Immature natural killer cell (primary cell): ENCODE measurements at regions not wholly inside any gene's neighbourhood (a gene's known extent, or its start where the extent isn't known, plus 50 kb on each side); places are given as distances from the start of the nearest gene placed in this dataset.

ENCODE experiments used
- DNase-seq, 3 donors: peaks; one replicate each; pipeline ENCODE4 v3.0.0; 2022; ENCODE audit warnings: mixed read lengths in 1 of 3
- H3K27ac Mint-ChIP-seq, 6 donors: one replicate each; pipeline ENCODE4 v1.8.0; 2020; ENCODE audit warnings: mixed read lengths in 6 of 6, mild to moderate bottlenecking in 5 of 6, inconsistent platforms in 4 of 6, moderate library complexity in 3 of 6
- H3K27me3 Mint-ChIP-seq, 3 donors: one replicate each; pipeline ENCODE4 v1.8.0; 2020 to 2021; ENCODE audit warnings: low read depth in 3 of 3, mild to moderate bottlenecking in 3 of 3, mixed read lengths in 3 of 3, moderate library complexity in 3 of 3, inconsistent platforms in 1 of 3
- H3K36me3 Mint-ChIP-seq, 3 donors: one replicate each; pipeline ENCODE4 v1.8.0; 2020; ENCODE audit warnings: mixed read lengths in 3 of 3, inconsistent platforms in 2 of 3, mild to moderate bottlenecking in 2 of 3
- H3K4me1 Mint-ChIP-seq, 2 donors: one replicate each; pipeline ENCODE4 v1.8.0; 2020; ENCODE audit warnings: inconsistent platforms in 2 of 2, mild to moderate bottlenecking in 2 of 2, mixed read lengths in 2 of 2, moderate library complexity in 1 of 2
- H3K4me3 Mint-ChIP-seq, 5 donors: one replicate each; pipeline ENCODE4 v1.8.0; 2020; ENCODE audit warnings: mild to moderate bottlenecking in 5 of 5, mixed read lengths in 5 of 5, inconsistent platforms in 3 of 5, moderate library complexity in 3 of 5
- H3K9me3 Mint-ChIP-seq, 6 donors: one replicate each; pipeline ENCODE4 v1.8.0; 2020; ENCODE audit warnings: mild to moderate bottlenecking in 6 of 6, mixed read lengths in 6 of 6, inconsistent platforms in 4 of 6, moderate library complexity in 3 of 6

DNA sequence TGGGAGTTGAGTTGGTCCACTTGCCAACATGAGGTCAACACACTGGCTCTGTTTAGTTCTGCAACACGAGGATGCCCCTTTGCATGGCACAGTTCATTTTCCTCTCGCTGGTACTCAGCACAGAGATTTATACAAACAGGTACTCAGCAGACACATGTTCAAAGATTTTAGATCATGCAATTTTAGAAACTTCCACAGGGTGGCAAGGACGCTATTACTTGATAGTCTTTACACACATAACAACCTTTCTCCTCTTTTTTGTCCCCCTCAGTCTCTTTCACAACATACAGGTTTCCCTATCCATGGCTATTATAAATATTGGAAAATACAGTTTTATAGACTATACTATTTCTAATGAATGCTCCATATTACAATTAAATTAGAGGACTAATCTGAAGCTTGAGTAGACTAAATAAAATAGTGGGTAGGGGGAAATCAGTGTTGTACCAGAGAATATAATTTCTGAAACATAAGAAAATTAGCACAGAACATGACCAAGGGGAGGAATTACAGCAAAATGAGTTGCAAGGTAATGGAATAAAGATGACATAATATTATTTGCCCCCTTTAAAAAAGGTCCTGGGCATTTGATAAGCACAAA, 331.8 kb upstream of the BTBD3 start:
- peaks cover 1 to 14% (median 2%) of the 10 kb centered on the region in 6 donors for H3K9me3 Mint-ChIP-seq
- H3K4me1 Mint-ChIP-seq, result no peaks in the 10 kb centered on the region
- no peak overlapping the region for H3K4me3 Mint-ChIP-seq
- no peak for DNase-seq
- peaks cover 0 to 2% (median 2%) of the 10 kb centered on the region in 3 donors for H3K27me3 Mint-ChIP-seq
- H3K27ac Mint-ChIP-seq, result no peak overlapping the region
- H3K36me3 Mint-ChIP-seq, result no peaks in the 10 kb centered on the region

DNA sequence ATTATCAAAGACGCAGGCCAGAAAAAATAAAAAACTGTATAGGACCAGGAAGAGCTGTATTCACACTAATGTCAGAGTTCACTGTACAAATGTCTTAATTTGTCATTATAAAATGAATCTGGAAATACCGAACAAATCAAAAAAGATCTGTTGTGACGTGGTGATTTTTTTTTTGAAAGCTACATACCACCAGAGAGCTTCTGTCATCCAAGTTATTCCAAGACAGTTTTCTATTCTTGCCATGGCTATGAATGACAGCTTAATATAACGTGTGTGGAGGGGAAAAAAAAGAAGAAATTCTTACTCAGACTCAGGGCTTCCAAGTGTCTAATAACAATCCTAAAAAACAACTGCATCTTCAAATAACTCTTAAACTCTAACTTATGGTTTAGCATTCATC, 328.8 kb upstream of the BTBD3 start:
- peaks cover 0 to 4% (median 0%) of the 10 kb centered on the region in 3 donors for H3K27me3 Mint-ChIP-seq
- DNase-seq, result no peak
- no peak overlapping the region for H3K27ac Mint-ChIP-seq
- no peaks in the 10 kb centered on the region for H3K4me1 Mint-ChIP-seq
- no peaks in the 10 kb centered on the region for H3K36me3 Mint-ChIP-seq
- H3K9me3 Mint-ChIP-seq, result peaks cover 3 to 28% (median 10%) of the 10 kb centered on the region in 6 donors
- H3K4me3 Mint-ChIP-seq, result no peak overlapping the region

DNA sequence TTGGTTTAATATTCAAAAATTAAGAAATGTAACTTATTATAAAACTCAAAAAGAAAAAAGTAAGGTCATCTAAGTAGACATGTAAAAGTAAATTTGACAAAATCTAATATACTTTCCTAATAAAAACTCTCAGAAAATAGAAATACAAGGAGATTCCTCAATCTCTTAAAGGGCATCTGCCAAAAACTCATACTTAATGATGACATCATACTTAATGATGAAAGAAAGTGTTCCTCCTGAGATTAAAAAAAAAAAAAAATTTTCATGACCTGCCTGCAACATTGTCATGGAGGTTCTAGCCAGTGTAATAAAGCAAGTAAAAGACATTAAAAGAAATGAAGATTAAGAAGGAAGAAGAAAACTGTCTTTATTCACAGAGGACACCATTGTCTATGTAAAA, 325.7 kb upstream of the BTBD3 start:
- Mint-ChIP-seq H3K9me3 (peaks cover 6 to 44% (median 14%) of the 10 kb centered on the region in 6 donors), H3K4me1 (no peaks in the 10 kb centered on the region), H3K27ac (no peak overlapping the region), H3K27me3 (peaks cover 0 to 4% (median 0%) of the 10 kb centered on the region in 3 donors), H3K4me3 (no peak overlapping the region), H3K36me3 (no peaks in the 10 kb centered on the region)
- no peak for DNase-seq

DNA sequence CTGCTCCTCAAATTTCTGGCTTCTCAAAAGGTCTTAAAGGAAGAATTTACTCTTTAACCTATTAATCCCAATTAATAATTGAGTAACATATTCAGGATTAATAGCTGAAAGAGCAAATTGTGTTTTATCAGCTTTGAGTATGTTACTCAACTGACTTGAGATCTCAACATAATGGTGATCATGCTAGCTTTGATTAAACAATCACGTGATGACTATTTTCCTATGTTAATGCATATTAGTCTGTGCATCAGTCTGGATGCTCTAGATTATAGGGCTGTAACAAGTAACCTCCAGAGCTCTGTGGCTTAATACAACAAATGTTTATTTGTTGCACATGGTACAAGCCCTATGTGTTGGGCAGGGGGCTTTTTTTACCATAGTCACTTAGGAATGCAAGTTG, 313.4 kb upstream of the BTBD3 start:
- Mint-ChIP-seq H3K4me1 (no peaks in the 10 kb centered on the region), H3K27me3 (no peaks in the 10 kb centered on the region), H3K9me3 (peaks cover 5 to 43% (median 13%) of the 10 kb centered on the region in 6 donors), H3K27ac (no peak overlapping the region), H3K36me3 (no peaks in the 10 kb centered on the region), H3K4me3 (no peak overlapping the region)
- no peak for DNase-seq

DNA sequence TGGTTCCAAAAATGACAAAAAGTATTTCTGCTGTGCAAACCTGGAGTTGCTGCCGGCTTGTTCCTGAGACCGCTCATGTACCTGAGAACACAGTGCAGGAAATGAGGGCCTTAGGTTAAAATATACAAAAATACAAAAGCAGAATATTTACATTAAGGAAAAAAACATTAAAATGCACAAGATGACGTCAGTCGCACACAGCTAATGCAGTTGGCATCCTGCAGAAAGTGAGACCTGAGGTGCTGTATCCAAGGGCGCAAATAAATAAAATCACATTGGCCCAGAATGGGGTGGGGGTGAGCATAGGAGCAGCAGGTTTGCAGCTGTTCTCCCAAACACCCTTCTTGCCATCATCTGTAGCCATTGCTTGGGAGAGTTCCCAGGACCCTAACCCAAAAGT, 310.6 kb upstream of the BTBD3 start:
- Mint-ChIP-seq H3K4me3 (no peak overlapping the region), H3K36me3 (no peaks in the 10 kb centered on the region), H3K9me3 (peaks cover 3 to 48% (median 13%) of the 10 kb centered on the region in 6 donors), H3K27me3 (peaks cover 0 to 3% (median 0%) of the 10 kb centered on the region in 3 donors), H3K4me1 (no peaks in the 10 kb centered on the region), H3K27ac (no peak overlapping the region)
- no peak for DNase-seq

- no peaks in the 10 kb centered on the region for H3K36me3 Mint-ChIP-seq
- peaks cover 0 to 3% (median 0%) of the 10 kb centered on the region in 3 donors for H3K27me3 Mint-ChIP-seq
- no peaks in the 10 kb centered on the region for H3K4me1 Mint-ChIP-seq
- H3K9me3 Mint-ChIP-seq, result peaks cover 3 to 48% (median 12%) of the 10 kb centered on the region in 6 donors
- no peak overlapping the region for H3K4me3 Mint-ChIP-seq
- H3K27ac Mint-ChIP-seq, result no peak overlapping the region
- DNase-seq, result no peak
Observed at GRCh38 chr20:11608736-11609135, 309.0 kb upstream of the BTBD3 start.

GRCh38 chr20:11624704-11625103, 293.0 kb upstream of the BTBD3 start:
- Mint-ChIP-seq H3K27me3 (peaks cover 0 to 3% (median 0%) of the 10 kb centered on the region in 3 donors), H3K27ac (no peak overlapping the region), H3K4me1 (no peaks in the 10 kb centered on the region), H3K4me3 (no peak overlapping the region), H3K36me3 (no peaks in the 10 kb centered on the region), H3K9me3 (peaks cover 0 to 9% (median 4%) of the 10 kb centered on the region in 6 donors)
- no peak for DNase-seq

DNA sequence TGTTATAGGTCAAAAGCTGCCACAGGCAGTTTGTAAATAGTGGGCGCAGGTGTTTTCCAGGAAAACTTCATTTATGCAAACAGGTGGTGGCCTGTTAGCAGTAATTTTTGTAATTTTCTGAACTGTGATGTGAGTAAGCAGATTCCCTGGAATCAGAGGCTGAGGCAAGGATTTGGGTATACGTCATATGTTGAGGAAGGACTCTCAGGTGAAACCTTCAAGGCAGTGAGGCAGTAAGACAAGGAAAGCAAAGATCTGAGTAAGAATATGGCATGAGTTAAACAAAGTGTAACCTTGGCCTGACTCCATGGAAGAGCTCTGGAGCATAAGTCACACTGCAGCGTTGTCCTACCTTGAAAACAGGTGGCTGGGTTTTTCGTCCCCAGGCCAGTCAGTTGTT, 291.1 kb upstream of the BTBD3 start:
- peaks cover 0 to 1% (median 0%) of the 10 kb centered on the region in 3 donors for H3K27me3 Mint-ChIP-seq
- H3K4me3 Mint-ChIP-seq, result no peak overlapping the region
- H3K4me1 Mint-ChIP-seq, result no peaks in the 10 kb centered on the region
- peaks cover under 1 to 6% (median 4%) of the 10 kb centered on the region in 6 donors for H3K9me3 Mint-ChIP-seq
- no peak for DNase-seq
- H3K36me3 Mint-ChIP-seq, result no peaks in the 10 kb centered on the region
- H3K27ac Mint-ChIP-seq, result no peak overlapping the region

- Mint-ChIP-seq H3K27ac (no peak overlapping the region), H3K36me3 (no peaks in the 10 kb centered on the region)
Observed at GRCh38 chr20:11642866-11643265, 274.8 kb upstream of the BTBD3 start.

GRCh38 chr20:11646359-11646758, 271.3 kb upstream of the BTBD3 start:
- Mint-ChIP-seq H3K9me3 (peaks cover 3 to 27% (median 9%) of the 10 kb centered on the region in 6 donors), H3K4me3 (no peak overlapping the region), H3K27me3 (no peaks in the 10 kb centered on the region), H3K4me1 (no peaks in the 10 kb centered on the region), H3K27ac (no peak overlapping the region), H3K36me3 (no peaks in the 10 kb centered on the region)
- DNase-seq, result no peak

More at GRCh38 chr20:11642866-11643265, 274.8 kb upstream of the BTBD3 start:
- H3K27me3 Mint-ChIP-seq, result no peaks in the 10 kb centered on the region
- no peak overlapping the region for H3K4me3 Mint-ChIP-seq
- no peaks in the 10 kb centered on the region for H3K4me1 Mint-ChIP-seq
- H3K9me3 Mint-ChIP-seq, result peaks cover 0 to 31% (median 8%) of the 10 kb centered on the region in 6 donors
- DNase-seq, result no peak

GRCh38 chr20:11650566-11650965, 267.1 kb upstream of the BTBD3 start:
- H3K36me3 Mint-ChIP-seq, result no peaks in the 10 kb centered on the region

GRCh38 chr20:11651138-11651537, 266.6 kb upstream of the BTBD3 start:
- H3K9me3 Mint-ChIP-seq, result peaks cover 3 to 28% (median 10%) of the 10 kb centered on the region in 6 donors
- H3K27ac Mint-ChIP-seq, result no peak overlapping the region
- H3K27me3 Mint-ChIP-seq, result peaks cover 0 to 4% (median 0%) of the 10 kb centered on the region in 3 donors
- H3K4me3 Mint-ChIP-seq, result no peak overlapping the region
- DNase-seq, result no peak
- H3K4me1 Mint-ChIP-seq, result no peaks in the 10 kb centered on the region
- no peaks in the 10 kb centered on the region for H3K36me3 Mint-ChIP-seq

More at GRCh38 chr20:11650566-11650965, 267.1 kb upstream of the BTBD3 start:
- no peaks in the 10 kb centered on the region for H3K4me1 Mint-ChIP-seq
- no peak overlapping the region for H3K4me3 Mint-ChIP-seq
- no peak overlapping the region for H3K27ac Mint-ChIP-seq
- peaks cover 0 to 4% (median 0%) of the 10 kb centered on the region in 3 donors for H3K27me3 Mint-ChIP-seq
- no peak for DNase-seq
- peaks cover 3 to 31% (median 12%) of the 10 kb centered on the region in 6 donors for H3K9me3 Mint-ChIP-seq

- no peak overlapping the region for H3K27ac Mint-ChIP-seq
- no peak overlapping the region for H3K4me3 Mint-ChIP-seq
- H3K36me3 Mint-ChIP-seq, result no peaks in the 10 kb centered on the region
- peaks cover 3 to 28% (median 9%) of the 10 kb centered on the region in 6 donors for H3K9me3 Mint-ChIP-seq
- H3K4me1 Mint-ChIP-seq, result no peaks in the 10 kb centered on the region
- H3K27me3 Mint-ChIP-seq, result peaks cover 0 to 4% (median 0%) of the 10 kb centered on the region in 3 donors
- no peak for DNase-seq
Observed at GRCh38 chr20:11651647-11652046, 266.0 kb upstream of the BTBD3 start.

GRCh38 chr20:11652128-11652527, 265.6 kb upstream of the BTBD3 start:
- peaks cover 0 to 4% (median 0%) of the 10 kb centered on the region in 3 donors for H3K27me3 Mint-ChIP-seq
- H3K4me3 Mint-ChIP-seq, result no peak overlapping the region
- no peaks in the 10 kb centered on the region for H3K36me3 Mint-ChIP-seq
- H3K4me1 Mint-ChIP-seq, result no peaks in the 10 kb centered on the region
- H3K27ac Mint-ChIP-seq, result no peak overlapping the region
- H3K9me3 Mint-ChIP-seq, result peaks cover 3 to 28% (median 11%) of the 10 kb centered on the region in 6 donors
- DNase-seq, result no peak

DNA sequence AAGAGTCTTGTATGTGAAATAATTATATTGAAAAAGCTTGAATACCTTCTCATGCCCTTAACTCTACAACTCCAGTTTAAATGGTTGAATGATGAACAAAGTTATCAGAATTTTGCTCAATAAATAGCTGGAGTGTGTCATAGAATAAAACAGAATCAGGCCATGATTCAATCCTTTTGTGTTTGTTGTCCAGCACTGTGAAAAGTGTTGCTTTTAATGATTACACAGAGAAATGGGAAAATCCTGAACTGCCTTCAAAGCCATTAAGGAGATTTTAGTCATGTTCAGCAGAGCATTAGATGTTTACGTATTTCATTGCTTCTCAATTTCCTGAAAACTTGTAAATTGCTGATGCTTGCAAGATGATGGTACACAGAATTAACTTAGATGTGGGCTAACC, 262.9 kb upstream of the BTBD3 start:
- Mint-ChIP-seq H3K36me3 (no peaks in the 10 kb centered on the region), H3K4me1 (no peaks in the 10 kb centered on the region), H3K9me3 (peaks cover 0 to 22% (median 7%) of the 10 kb centered on the region in 6 donors), H3K27me3 (peaks cover 0 to 4% (median 0%) of the 10 kb centered on the region in 3 donors), H3K27ac (no peak overlapping the region), H3K4me3 (no peak overlapping the region)
- no peak for DNase-seq
